Panc1 (cell line): ENCODE measurements at regions not wholly inside any gene's neighbourhood (a gene's known extent, or its start where the extent isn't known, plus 50 kb on each side); places are given as distances from the start of the nearest gene placed in this dataset.
"Not testable (repeated sequence)": the region's sequence is repeated elsewhere in the genome, so short reads cannot be mapped to it uniquely, and the experiment has no call there.

Source experiments
- ATAC-seq: fragments of 200-7000 bp; cut with Tn5 transposase; 2 replicates; pipeline ENCODE4 v1.9.1; 2020; ENCODE audit warnings: mild to moderate bottlenecking, moderate library complexity
- BruUV-seq: library from RNA; stranded (reverse); fragments of 400-500 nt; replicated peaks from 2 replicates; lab custom pipeline; 2021; lab: Mats Ljungman, UMichigan
- CTCF ChIA-PET: fragments of 300-600 bp; sonication (Branson Sonifier 250); formaldehyde crosslinking; loops from one replicate; lab custom pipeline; 2022; ENCODE audit warnings: antibody characterized with exemption; lab: Charles Lee
- POLR2A ChIA-PET: fragments of 300-600 bp; sonication (Branson Sonifier 250); formaldehyde crosslinking; loops from one replicate; lab custom pipeline; 2022; ENCODE audit warnings: antibody characterized with exemption; lab: Charles Lee
- DNase-seq: peaks from one replicate; pipeline ENCODE4 v3.0.0-alpha.2; 2010; ENCODE audit warnings: low read depth, low spot score
- H3K27ac ChIP-seq: 2 replicates; pipeline ENCODE4 v1.5.1; 2011; ENCODE audit warnings: mild to moderate bottlenecking, low read length, inconsistent platforms
- H3K27me3 ChIP-seq: fragments of 200-500 bp; sonication (Bioruptor generic); 2 replicates; pipeline ENCODE4 v1.6.0; 2014; ENCODE audit warnings: low read length, inconsistent platforms; ENCODE audit not compliant: control insufficient read depth, insufficient read depth
- H3K36me3 ChIP-seq: fragments of 200-500 bp; sonication (Bioruptor generic); 2 replicates; pipeline ENCODE4 v1.5.1; 2014; ENCODE audit warnings: inconsistent platforms, mild to moderate bottlenecking, low read length, moderate library complexity; ENCODE audit not compliant: control insufficient read depth, insufficient read depth
- H3K4me1 ChIP-seq: 2 replicates; pipeline ENCODE4 v1.5.1; 2011; ENCODE audit warnings: inconsistent platforms, mild to moderate bottlenecking, low read length, moderate library complexity; ENCODE audit not compliant: control insufficient read depth, insufficient read depth
- H3K4me3 ChIP-seq, 2 experiments: 2 replicates each; pipeline ENCODE4 v1.5.1; 2011 to 2012; ENCODE audit warnings: low read depth in 2 of 2, low read length in 2 of 2, mild to moderate bottlenecking in 2 of 2, inconsistent platforms in 1 of 2, moderate library complexity in 1 of 2
- H3K9me3 ChIP-seq: fragments of 200-500 bp; sonication (Bioruptor generic); 2 replicates; pipeline ENCODE4 v1.5.1; 2014; ENCODE audit warnings: low read depth, mild to moderate bottlenecking, inconsistent platforms, low read length, moderate library complexity; ENCODE audit not compliant: control insufficient read depth, insufficient read depth
- CTCF ChIP-seq: fragments of 450-650 bp; IDR thresholded peaks from 2 replicates; pipeline ENCODE4 v1.5.1; 2017; ENCODE audit warnings: mild to moderate bottlenecking
- POLR2AphosphoS5 ChIP-seq: IDR thresholded peaks from 2 replicates; pipeline ENCODE4 v1.6.1; 2012; ENCODE audit warnings: mild to moderate bottlenecking, low read depth, low read length, moderate library complexity
- REST ChIP-seq, 2 experiments: IDR thresholded peaks; 2 replicates each; pipeline ENCODE4 v1.6.1; 2011 to 2012; ENCODE audit warnings: low read depth in 2 of 2, control low read depth in 1 of 2, low read length in 1 of 2, mild to moderate bottlenecking in 1 of 2, moderate library complexity in 1 of 2; ENCODE audit not compliant: insufficient read depth in 1 of 2
- SIN3A ChIP-seq: IDR thresholded peaks from 2 replicates; pipeline ENCODE4 v1.6.1; 2012; ENCODE audit warnings: low read depth, mild to moderate bottlenecking, low read length, moderate library complexity, borderline replicate concordance; ENCODE audit not compliant: insufficient read depth
- TCF7L2 ChIP-seq: IDR thresholded peaks from 2 replicates; pipeline ENCODE4 v1.6.1; 2011; ENCODE audit warnings: mild to moderate bottlenecking, low read depth, low read length, inconsistent platforms
- in situ Hi-C: cut with HindIII; loops from 2 replicates; pipeline ENCODE4 v1.10.0; 2016; ENCODE audit warnings: low sequenced_read_pairs, low pct_unique_long_range_greater_than_20kb
- intact Hi-C: fragments of 100-400 bp; cut with micrococcal nuclease; formaldehyde crosslinking; loops from one replicate; pipeline ENCODE4 v1.10.0; 2022; ENCODE audit not compliant: unreplicated experiment

DNA sequence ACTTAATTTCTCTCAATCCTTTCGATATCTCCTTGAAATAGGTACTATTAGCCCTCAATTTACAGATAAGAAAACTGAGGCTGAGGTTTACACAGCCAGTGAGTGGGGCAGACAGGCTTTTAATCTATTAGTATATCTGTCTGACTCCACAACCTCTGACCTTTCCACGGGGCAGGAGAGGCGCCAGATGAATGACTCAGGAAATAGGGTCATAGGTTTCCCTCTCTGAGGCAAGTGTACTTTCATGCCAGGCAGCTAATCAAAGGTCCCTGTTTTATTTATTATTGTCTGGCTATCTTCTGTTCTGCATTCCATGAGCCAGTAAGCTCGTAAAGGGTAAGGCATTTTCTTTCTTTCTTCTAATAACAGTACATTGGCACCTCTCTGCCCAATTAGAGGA, 79.6 kb upstream of the KLF4 start:
- ATAC-seq, result no peak
- intact Hi-C loops (no loop called here), in situ Hi-C loops (no loop called here)
- no peaks in the 10 kb centered on the region for H3K4me1 ChIP-seq
- CTCF ChIA-PET, result no interaction called here
- no peaks in the 10 kb centered on the region for H3K36me3 ChIP-seq
- DNase-seq, result no peak
- no peaks in the 10 kb centered on the region for H3K27me3 ChIP-seq
- TF ChIP-seq SIN3A (no peak), REST (IDR thresholded peaks at IDR 0.05; ENCODE audit: insufficient read depth in 1 of 2, low read depth in 2 of 2, low read length in 1 of 2) (no peak), CTCF (no peak), POLR2AphosphoS5 (no peak), TCF7L2 (no peak)
- POLR2A ChIA-PET, result no interaction called here
- H3K27ac ChIP-seq, result no peak overlapping the region
- BruUV-seq, result no TSS peak
- H3K4me3 ChIP-seq, result no peak overlapping the region
- no peaks in the 10 kb centered on the region for H3K9me3 ChIP-seq

GRCh38 chr9:107568406-107568805, 78.8 kb upstream of the KLF4 start:
- POLR2A ChIA-PET, result interaction anchor here (0.7 kb wide), 1 partner anchor 1218 kb away, joined by 5 read pairs; no protein-coding TSS in a partner anchor
- H3K27me3 ChIP-seq, DNase-seq, H3K36me3 ChIP-seq, H3K27ac ChIP-seq, H3K9me3 ChIP-seq, intact Hi-C loops, CTCF ChIA-PET, H3K4me3 ChIP-seq, BruUV-seq, ATAC-seq, in situ Hi-C loops, H3K4me1 ChIP-seq: not testable (repeated sequence)

- no peaks in the 10 kb centered on the region for H3K36me3 ChIP-seq
- BruUV-seq, result no TSS peak
- no peak overlapping the region for H3K27ac ChIP-seq
- H3K4me3 ChIP-seq, result no peak overlapping the region
- CTCF ChIA-PET, result no interaction called here
- DNase-seq, result no peak
- H3K4me1 ChIP-seq, result no peaks in the 10 kb centered on the region
- no peak for ATAC-seq
- H3K9me3 ChIP-seq, result no peaks in the 10 kb centered on the region
- TF ChIP-seq POLR2AphosphoS5 (no peak), CTCF (no peak), REST (IDR thresholded peaks at IDR 0.05; ENCODE audit: insufficient read depth in 1 of 2, low read depth in 2 of 2, low read length in 1 of 2) (no peak), TCF7L2 (no peak), SIN3A (no peak)
- no peaks in the 10 kb centered on the region for H3K27me3 ChIP-seq
- POLR2A ChIA-PET, result no interaction called here
- in situ Hi-C loops, result no loop called here
- intact Hi-C loops, result no loop called here
Observed at GRCh38 chr9:107567462-107567861, 77.9 kb upstream of the KLF4 start.
